Prostate gland (tissue), 2 donors: ENCODE measurements at regions not wholly inside any gene's neighbourhood (a gene's known extent, or its start where the extent isn't known, plus 50 kb on each side); places are given as distances from the start of the nearest gene placed in this dataset.

Experiments used
- POLR2A ChIP-seq: fragments of 450-650 bp; IDR thresholded peaks from one replicate; pipeline ENCODE4 v1.6.1; 2016; ENCODE audit warnings: antibody characterized with exemption, mild to moderate bottlenecking
- TF ChIP-seq, protein P1 (sequence below), 4 experiments: fragments of 200-600 bp in 2 of 4; fragments of 450-650 bp in 2 of 4; sonication (generic) in 2 of 4; IDR thresholded peaks; 1 replicate in 3 of 4; 2 replicates in 1 of 4; pipeline ENCODE4 v1.5.1; 2016 to 2019; ENCODE audit warnings: antibody characterized with exemption in 4 of 4, mild to moderate bottlenecking in 2 of 4, moderate library complexity in 2 of 4

DNA sequence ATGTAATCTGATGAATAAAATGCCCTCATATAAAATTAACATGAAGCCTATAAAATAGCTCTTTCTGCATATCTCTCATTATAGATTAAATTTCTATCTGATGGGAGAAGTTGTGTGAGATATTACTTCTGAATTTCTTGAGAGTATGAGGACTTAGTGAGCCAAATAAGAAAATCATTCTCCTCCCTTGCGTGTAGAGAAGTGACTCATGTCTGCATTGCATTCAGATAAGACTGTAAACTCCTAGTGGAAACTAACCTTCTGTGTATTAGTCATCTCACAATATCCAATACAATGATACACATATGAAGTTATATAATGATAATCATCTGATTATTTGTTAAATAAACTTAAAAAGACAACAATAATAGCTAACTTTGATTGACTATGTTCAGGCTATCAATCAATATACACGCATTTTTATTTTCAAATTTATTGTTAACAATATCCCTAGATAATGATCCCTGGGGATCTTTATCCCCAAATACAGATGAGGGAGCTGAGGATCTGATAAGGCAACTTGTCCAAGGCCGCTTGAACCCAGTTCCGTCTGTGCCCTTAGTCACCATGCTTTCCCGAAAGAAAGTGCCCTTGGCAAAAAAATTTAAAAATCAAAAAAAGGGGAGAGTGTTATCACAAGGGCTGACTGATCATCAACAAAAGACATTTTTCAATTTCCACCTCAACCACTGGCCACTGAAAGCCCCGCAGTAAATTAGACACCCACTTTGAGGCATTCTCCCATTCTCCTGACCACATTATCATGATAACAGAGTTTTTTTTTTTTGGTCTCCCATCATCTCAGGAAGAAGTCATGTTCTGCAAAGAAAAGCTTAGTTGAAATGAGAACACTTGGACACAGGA lies 189.2 kb upstream of the RASSF8 start:
- TF ChIP-seq, protein P1, sequence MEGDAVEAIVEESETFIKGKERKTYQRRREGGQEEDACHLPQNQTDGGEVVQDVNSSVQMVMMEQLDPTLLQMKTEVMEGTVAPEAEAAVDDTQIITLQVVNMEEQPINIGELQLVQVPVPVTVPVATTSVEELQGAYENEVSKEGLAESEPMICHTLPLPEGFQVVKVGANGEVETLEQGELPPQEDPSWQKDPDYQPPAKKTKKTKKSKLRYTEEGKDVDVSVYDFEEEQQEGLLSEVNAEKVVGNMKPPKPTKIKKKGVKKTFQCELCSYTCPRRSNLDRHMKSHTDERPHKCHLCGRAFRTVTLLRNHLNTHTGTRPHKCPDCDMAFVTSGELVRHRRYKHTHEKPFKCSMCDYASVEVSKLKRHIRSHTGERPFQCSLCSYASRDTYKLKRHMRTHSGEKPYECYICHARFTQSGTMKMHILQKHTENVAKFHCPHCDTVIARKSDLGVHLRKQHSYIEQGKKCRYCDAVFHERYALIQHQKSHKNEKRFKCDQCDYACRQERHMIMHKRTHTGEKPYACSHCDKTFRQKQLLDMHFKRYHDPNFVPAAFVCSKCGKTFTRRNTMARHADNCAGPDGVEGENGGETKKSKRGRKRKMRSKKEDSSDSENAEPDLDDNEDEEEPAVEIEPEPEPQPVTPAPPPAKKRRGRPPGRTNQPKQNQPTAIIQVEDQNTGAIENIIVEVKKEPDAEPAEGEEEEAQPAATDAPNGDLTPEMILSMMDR (IDR thresholded peaks at IDR 0.05): no peak
- TF ChIP-seq POLR2A: no peak
